ENCODE measurements at regions not wholly inside any gene's neighbourhood (a gene's known extent, or its start where the extent isn't known, plus 50 kb on each side); places are given as distances from the start of the nearest gene placed in this dataset.
"Not testable (repeated sequence)": the region's sequence is repeated elsewhere in the genome, so short reads cannot be mapped to it uniquely, and the experiment has no call there.

GRCh38 chr7:4319280-4319679 lies 362.8 kb upstream of the FOXK1 start:
- DNase-seq, result no peak

DNA sequence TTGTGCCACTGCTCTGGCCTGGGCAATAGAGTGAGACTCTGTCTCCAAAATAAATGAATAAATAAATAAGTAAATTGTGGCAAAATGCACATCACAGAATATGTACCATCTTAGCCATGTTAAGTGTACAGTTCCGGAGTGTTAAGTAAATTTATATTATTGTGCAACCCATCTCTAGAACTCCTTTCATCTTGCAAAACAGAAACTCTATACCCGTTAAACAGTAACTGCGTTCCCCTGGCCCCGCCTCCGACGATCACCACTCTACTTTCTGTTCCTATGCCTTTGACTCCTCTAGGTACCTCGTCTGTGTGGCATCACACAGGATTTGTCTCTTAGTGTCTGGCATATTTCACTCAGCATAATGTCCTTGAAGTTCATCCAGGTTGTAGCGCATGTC lies 356.4 kb upstream of the FOXK1 start:
- no peak for DNase-seq

- no peak for DNase-seq
Measured at GRCh38 chr7:4331711-4332110, 350.4 kb upstream of the FOXK1 start.

DNA sequence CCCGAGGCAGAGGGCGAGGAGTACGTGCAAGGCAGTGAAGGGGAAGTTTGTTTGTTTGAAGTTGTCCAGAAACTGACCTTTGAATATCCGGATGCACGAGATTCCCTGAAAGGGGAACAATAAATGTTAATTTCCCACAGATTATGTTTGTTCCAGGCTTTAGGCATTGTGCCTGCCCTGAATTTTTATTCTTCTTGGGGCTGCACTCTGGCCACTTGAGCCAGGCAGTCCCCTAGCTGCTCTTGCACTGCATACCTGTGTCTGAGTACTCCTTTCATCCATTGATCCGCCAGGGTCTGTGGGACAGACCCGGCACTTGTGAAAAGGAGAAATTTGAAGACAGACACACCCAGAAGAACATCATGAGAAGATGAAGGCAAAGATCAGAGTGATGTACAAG lies 343.5 kb upstream of the FOXK1 start:
- DNase-seq, result no peak

DNA sequence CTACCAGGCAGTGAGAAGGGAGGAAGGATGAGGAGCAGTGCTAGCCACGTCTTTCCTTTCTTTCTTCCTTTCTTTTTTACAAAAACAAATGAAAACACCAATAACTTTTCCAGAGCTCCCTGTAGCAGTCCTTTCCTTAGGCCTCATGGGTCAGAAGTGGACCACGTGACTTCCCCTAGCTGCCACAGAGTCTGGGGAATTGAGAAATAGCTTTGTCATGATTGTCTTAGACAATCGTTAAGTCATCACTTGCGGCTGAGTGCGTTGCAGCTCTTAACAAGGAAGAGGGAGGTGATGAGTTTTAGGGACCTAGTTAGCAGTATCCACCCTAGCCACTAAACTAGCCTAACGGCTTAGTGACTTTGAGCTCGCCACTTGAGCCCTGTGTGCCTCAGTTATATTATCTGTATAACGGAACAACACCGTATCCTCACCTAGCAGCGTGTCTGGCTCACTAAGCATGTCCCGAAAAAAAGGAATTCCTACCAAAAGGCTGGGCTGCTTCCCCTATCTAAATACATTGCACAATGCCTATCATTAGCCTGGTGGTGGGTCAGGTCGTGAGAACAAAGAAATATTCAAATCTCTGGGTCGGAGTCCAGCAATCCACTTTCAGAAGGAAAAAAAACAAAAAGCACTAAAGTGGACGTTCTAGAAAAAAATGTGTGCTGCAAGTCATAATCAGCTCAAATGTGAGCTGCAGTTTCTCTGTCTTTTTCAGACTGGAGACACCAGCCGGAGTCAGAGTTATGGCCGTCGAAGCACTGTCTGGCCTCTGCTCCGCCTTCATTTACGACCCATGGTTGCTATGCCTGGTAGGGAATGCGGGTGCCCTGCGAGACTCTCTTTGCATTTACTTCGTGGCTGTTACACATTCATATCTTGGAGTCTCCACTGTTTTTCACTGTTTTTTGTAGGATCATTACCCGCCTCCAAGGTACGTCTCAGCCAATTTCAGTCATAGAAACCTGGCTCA lies 338.5 kb upstream of the FOXK1 start:
- DNase-seq, result no peak

- DNase-seq, result no peak
Measured at GRCh38 chr7:4345004-4345403, 337.1 kb upstream of the FOXK1 start.

DNA sequence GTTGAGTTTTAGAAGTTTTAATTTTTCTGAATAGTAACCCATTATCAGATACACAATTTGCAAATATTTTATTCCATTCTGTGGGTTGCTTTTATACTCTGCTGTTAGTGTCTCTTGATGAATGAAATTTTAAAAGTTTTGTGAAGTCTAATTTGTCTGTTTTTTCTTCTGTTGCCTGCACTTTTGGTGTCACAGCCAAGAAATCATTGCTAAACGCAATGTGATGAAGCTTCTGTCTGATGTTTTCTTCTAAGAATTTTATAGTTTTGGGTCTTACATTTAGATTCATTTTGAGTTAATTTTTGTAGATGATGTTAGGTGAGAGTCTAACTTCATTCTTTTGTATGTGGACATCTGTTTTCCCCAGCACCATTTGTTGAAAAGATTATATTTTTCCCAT lies 330.0 kb upstream of the FOXK1 start:
- DNase-seq, result no peak

GRCh38 chr7:4361774-4362173 lies 320.3 kb upstream of the FOXK1 start:
- DNase-seq, result no peak

DNA sequence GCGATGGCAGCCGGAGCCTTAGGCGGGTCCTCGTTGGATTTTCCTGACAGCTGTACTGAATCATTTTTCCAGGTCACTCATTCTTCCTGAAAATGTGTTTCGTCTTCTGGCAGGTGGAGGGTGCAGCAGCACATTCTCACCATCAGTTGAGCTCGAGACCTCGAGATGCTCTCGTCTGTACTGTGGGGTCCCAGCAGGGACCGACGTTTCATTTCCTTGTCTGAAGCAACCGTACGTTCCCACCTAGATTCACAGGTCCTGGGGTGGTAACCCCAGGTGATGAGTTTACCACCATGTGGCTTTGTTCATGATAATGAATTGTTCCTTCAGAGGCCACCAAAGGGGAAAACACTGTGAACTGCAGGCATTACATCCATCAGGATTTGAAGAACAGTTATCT lies 298.5 kb upstream of the FOXK1 start:
- no peak for DNase-seq

DNA sequence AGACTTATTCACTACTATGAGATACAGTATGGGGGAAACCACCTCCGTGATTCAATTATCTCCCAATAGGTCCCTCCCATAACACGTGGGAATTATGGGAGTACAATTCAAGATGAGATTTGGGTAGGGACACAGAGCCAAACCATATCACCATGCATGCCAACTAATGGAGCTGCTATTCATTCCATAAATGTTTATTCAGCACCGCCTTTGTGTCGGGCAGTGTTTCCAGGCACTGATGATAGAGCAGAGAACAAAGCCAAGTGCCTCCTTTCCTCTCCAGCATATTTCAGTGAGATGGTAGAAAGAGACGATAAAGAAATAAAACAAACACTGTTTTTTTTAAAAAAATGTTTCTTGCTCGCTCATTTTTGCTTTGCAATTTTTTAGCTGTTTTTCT lies 295.9 kb upstream of the FOXK1 start:
- no peak for DNase-seq

DNA sequence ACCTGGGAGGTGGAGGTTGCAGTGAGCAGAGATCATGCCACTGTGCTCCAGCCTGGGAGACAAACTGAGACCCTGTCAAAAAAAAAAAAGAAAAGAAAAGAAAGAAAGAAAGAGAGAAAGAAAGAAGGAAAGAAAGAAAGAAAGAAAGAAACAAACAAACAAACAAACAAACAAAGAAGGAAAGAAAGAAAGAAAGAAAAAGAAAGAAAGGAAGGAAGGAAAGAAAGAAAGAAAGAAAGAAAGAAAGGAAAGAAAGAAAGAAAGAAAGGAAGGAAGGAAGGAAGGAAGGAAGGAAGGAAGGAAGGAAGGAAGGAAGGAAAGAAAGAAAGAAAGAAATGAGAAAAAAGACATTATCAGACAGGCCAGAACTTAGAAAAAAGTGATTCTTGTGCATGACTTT lies 291.0 kb upstream of the FOXK1 start:
- DNase-seq, result not testable (repeated sequence)

DNA sequence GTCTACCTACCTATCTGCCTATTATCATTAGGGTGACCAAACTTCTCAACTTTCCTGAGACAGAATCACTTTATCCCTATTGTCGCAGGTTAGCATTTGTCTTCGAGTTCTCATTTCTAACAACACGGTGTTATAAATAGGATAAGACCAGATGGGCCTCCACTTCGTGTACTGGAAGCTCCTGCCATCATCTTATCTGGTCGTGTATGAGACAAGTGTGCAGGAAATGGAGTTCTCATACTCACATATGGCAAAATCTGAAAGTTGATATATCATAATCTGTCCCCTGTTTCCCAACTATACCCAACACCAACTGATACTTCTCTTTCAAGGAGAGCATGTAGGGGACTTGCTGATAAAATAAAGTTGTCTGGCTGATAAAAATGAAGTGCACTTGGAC lies 287.4 kb upstream of the FOXK1 start:
- DNase-seq, result no peak

DNA sequence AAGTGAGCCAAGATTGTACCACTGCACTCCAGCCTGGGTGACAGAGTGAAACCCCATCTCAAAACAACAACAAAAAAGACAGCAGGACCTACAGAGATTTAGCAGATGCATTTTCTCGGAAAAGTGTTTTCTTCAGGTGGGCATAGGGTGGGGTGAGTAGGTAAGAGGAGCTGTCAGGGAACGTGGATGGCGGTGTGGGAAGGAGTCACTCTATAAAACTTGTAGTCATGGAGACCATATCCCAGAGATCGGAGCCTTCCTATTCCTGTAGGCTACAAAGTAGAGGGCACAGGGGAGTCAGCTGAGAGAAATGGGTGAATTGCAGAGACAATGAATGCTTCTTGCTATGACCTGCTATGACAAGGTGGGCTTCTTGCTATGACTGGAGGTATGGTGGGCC lies 283.0 kb upstream of the FOXK1 start:
- no peak for DNase-seq

DNA sequence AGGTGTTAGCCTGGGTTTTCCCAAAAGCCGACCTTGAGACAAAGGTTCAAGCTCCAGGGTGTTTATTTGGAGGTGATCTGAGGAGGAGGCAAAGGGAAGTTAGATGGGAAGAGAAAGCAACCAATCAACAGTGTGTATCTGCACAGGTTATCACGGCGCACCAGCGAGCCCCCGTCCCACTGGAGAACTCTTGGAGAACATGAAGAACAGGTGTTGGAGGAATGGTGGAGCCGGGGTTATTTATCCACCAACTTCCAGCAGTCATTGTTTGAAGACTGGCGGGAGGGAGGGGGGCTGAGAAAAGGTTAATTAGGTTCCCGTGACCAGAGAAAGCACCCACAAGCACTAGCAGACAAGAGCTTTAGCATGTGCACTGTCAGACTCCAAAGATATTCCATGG lies 282.5 kb upstream of the FOXK1 start:
- DNase-seq, result no peak

DNA sequence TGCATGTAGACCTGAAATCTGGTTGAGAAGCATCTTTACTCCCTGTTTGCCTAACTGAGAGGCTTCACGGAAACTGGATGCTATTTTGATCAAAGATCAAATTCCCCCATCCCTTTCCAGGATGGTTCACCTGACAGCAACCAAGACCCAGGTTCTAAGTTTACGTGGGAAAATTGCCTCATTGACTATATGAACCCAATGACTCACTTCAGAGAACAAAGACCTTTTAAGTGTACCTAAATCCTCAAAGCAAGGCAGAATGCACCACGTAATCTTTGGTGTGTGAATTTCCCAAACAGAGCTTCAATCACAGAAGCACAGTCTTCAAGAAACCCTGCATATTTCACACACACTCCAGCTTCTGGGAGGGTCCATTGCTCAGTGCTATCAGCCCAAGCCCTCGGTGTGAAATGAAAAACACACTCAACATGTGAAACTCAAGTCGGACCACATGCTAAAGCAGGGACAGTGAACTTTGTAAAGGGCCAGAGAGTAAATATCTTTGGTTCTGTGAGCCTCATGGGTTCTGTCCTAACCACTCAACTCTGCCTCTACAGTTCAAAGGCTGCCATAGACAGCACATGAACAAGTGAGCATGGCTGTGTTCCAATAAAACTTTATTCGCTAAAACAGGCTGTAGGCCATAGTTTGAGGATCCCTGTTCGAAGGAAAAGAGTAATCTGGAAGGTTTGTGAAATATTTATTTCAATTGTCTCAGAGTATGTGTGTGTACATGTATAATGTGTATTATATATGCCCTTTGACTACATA lies 275.6 kb upstream of the FOXK1 start:
- no peak for DNase-seq

DNA sequence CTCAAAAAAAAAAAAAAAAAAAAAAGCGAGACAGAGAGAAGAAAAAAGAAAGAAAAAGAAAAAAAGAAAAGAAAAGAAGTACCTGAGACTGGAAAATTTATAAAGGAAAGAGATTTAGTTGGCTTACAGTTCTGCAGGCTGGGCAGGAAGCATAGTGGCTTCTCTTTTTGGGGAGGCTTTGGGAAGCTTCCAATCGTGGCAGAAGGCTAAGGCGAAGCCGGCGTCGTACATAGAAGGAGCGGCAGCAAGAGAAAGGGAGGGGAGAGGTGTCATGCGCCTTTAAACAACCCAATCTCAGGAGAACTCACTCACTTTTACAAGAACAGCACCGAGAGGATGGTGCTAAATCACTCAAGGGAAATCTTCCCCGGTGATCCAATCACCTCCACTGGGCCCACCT lies 272.1 kb upstream of the FOXK1 start:
- DNase-seq, result no peak

DNA sequence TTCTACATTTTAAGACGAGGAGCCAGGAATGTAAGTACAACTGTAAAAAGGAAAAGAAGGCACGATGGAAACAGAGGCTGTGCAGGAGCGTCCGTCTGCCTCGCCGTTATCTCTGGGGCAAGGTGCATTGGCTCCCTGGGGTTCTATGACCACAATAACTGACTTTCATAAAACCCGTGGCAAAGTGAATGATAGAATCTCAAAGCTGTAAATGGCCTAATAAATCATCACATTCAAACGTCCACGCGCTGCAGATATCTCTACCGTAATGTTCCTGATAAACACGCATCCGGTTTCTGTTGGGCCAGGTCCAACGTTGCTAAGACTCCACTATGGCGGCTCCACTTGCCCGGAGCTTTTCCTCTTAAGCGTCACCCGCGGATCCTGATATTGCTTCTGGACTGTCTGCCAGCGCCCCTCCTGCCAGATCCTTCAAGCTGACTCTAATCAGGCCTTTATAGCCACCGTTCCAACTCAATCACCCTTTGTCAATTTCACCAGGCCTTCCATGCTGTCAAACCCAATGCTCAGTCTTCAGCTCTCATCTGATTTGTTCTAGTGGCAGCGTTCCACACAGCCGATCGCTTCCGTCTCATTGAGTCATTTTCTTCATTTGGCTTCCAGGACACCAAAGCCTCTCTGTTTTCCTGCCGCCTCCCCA lies 265.6 kb upstream of the FOXK1 start:
- DNase-seq, result peak; percentile 52

DNA sequence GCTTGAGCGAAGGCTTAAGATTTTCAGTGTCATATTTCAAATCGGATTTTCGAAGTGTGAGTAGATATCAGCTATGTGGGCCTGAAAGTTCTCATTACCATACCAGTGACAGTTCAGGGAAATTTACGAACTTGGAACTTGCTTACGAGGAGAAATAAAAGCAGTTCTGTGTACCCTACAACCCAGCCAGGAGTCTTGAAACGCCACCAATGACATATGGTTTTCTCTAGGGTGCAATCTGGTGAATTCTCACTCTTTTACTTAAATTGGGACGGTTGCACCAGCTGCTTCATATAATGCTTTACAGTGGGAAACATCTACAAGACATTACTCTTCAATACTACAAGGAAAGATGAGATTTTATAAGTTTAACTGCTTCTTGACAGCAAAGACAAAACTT lies 253.6 kb upstream of the FOXK1 start:
- DNase-seq, result no peak

GRCh38 chr7:4430227-4430626 lies 251.9 kb upstream of the FOXK1 start:
- DNase-seq, result no peak

DNA sequence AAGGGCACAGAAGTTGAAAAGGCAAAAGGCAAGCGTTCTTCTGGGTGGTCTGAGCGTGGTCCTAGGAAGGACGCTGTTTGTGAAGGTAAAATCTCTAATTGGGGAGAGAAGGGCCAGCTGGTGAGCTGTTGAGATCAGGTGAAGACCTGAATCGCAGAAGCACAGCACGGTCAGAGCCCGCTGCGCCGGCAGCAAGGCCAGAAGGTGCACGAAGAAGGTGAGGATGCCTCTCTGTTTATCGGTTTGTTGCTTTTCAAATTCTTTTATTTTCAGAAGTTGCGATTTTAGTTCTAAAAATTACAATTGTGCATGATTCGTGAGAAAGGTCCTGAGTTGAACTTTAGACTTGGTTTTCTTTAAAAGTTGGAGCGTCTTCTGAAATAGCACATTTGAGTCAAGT lies 247.8 kb upstream of the FOXK1 start:
- DNase-seq, result no peak

DNA sequence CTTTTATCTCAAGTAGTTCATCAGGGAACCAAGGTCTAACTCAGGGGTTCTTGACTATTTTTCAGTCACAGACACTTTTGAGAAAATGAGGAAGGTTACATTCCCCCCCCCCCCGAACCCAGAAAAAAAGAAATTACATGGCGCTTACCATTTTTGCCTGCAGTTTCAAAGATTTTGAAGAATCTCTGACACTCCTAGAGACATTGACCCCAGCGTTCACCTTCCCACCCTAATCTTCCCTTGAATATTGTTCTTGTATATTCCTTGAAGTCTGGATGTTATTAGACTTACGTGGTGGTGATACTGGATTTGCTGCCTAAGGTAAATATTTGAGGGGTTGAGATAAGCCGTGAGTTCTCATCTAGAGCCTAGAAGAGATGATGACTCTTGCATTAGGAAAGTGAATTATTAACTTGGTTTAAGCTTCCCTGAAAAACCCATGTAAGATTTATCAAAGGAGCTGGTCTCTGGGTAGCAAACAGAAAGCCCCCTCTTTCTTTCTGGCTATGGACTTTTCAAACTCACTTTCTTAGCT lies 245.7 kb upstream of the FOXK1 start:
- DNase-seq, result no peak

- DNase-seq, result no peak
Measured at GRCh38 chr7:4436936-4437335, 245.2 kb upstream of the FOXK1 start.

GRCh38 chr7:4437916-4438315 lies 244.2 kb upstream of the FOXK1 start:
- peak; percentile 24 for DNase-seq
